ENCODE measurements at regions not wholly inside any gene's neighbourhood (a gene's known extent, or its start where the extent isn't known, plus 50 kb on each side); places are given as distances from the start of the nearest gene placed in this dataset.
A peak's percentile ranks its signal among the peaks of the same experiment; 100 is the strongest.
"Not testable (repeated sequence)": the region's sequence is repeated elsewhere in the genome, so short reads cannot be mapped to it uniquely, and the experiment has no call there.

DNA sequence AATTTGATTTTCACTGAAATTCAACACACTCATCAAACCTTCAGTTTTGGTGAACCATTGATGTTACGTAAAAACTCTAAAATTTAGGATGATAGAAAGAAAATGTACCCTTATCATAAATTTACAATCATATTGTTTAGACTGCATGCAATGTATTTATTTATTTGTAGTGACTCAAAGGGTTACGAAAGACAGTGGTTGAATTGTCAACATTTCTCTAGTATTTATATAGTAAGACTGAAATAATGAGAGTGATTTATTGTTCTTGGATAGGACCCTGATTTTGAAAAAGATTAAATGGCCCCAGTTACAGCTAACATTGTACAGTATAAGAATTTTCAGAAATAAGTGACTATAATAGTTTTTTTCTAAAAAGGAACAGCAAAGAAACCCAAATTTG is 591.5 kb downstream of the RFPL4B start:
- no peak for DNase-seq

DNA sequence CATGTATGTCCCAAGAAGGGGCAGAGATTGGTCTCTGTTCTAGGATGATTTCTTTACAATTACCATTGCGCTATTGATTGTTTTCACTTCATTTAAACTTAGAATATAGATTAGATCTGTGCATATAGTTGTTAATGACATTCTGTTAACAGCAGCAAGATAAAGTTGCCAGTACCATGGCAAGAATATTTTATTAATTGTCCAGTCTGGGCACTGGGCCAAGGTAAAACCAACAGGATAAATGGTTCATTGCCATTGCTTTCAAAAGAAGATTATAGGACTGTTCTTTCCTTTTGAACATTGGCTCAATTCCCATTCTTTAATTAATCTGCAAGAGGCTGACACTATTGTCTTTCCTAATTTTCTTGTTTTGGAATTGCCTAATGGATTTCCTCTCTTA is 592.4 kb downstream of the RFPL4B start:
- no peak for DNase-seq

DNA sequence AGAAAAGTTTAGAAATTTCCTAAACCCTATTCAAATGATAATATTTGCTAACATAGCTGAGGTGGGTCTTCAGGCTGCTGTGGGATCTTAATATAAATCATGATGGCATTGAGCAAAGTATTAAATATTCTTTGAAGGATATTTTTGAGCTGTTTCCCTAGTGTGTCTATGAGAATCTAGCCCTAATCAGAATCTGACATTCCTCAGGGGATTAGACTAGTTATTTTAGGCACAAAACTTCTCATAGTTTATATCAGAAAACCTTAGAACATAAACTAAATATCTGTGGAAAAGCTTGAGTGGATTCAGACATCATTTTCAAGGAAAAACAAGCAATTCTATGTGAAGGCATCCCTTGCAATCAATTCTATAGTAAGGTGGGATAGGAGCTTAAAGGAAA is 594.5 kb downstream of the RFPL4B start:
- no peak for DNase-seq

GRCh38 chr6:112946051-112946450 is 598.9 kb downstream of the RFPL4B start:
- DNase-seq = no peak

- no peak for DNase-seq
Observed at GRCh38 chr6:112947507-112947906, 600.4 kb downstream of the RFPL4B start.

DNA sequence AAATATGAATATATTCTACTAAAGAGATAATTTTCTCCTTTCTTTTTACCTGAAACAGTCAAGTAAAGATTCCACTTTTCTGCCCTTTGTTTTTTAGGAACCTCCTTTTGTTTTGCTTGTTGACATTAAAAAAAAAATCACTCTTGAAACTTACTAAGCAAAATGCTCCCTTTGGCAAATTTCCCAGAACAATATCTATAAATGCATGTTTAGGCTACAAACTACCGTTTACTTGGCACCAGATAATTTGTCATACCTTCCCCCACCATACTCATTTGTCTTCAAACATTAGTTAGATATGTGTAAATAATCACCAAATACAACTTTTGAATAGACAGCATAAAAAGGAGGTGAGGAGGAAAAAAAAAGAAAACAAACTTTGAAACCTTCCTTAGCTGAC is 604.7 kb downstream of the RFPL4B start:
- DNase-seq = no peak

DNA sequence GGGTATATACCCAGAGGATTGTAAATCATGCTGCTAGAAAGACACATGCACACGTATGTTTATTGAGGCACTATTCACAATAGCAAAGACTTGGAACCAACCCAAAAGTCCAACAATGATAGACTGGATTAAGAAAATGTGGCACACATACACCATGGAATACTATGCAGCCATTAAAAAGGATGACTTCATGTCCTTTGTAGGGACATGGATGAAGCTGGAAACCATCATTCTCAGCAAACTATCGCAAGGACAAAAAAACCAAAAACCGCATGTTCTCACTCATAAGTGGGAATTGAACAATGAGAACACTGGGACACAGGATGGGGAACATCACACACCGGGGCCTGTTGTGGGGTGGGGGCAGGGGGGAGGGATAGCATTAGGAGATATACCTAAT is 608.6 kb downstream of the RFPL4B start:
- DNase-seq = not testable (repeated sequence)

GRCh38 chr6:112956696-112957535 is 609.8 kb downstream of the RFPL4B start:
- peak; percentile 69 for DNase-seq

DNA sequence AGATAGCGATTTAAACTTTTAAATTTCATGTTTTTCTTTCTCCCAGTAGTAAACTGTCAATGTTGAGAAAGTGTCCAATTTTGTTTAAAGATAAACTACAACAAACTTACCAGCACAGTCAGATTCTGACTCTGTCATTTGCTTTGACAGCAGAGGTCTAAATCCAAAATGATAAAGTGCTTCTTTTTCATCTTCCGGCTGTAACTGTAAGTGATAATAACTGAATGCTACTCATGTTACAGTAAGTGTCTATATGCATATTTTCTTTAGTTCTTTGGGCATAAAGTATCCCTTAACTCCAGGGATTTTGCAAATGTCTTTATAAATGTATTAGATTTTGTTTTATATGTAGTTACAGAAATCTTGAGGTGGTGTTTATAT is 610.4 kb downstream of the RFPL4B start:
- DNase-seq = no peak

GRCh38 chr6:112960130-112960529 is 613.0 kb downstream of the RFPL4B start:
- DNase-seq = not testable (repeated sequence)

DNA sequence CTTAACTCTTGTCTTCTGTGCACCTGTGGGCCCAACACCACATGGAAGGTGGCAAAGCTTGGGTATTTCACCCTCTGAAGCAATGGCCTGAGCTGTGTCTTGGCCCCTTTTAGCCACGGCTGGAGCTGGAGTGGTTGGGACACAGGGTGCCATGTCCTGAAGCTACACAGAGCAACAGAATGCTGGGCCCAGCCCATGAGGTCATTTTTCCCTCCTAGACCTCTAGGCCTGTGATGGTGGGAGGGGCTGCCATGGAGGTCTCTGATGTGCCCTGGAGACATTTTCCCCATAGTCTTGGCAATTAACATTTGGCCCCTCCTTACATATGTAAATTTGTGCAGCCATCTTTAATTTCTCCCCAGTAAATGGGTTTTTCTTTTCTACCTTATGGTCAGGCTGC is 620.8 kb downstream of the RFPL4B start:
- DNase-seq = no peak

- no peak for DNase-seq
Observed at GRCh38 chr6:112971651-112972050, 624.5 kb downstream of the RFPL4B start.

- DNase-seq = not testable (repeated sequence)
Observed at GRCh38 chr6:112974931-112975330, 627.8 kb downstream of the RFPL4B start.

DNA sequence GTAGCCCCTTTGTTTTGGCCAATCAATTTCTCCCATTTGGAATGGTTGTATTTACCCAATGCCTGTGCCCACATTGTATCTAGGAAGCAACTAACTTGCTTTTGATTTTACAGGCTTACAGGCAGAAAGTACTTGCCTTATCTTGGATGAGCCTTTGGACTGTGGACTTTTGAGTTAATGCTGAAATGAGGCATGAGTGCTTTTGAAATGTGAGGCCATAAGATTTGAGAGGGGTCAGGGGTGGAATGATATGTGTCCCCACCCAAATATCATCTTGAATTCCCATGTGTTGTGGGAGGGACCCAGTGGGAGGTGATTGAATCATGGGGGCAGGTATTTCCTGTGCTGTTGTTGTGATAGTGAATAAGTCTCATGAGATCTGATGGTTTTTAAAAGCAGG is 629.4 kb downstream of the RFPL4B start:
- not testable (repeated sequence) for DNase-seq

- no peak for DNase-seq
Observed at GRCh38 chr6:112979830-112980229, 632.7 kb downstream of the RFPL4B start.

DNA sequence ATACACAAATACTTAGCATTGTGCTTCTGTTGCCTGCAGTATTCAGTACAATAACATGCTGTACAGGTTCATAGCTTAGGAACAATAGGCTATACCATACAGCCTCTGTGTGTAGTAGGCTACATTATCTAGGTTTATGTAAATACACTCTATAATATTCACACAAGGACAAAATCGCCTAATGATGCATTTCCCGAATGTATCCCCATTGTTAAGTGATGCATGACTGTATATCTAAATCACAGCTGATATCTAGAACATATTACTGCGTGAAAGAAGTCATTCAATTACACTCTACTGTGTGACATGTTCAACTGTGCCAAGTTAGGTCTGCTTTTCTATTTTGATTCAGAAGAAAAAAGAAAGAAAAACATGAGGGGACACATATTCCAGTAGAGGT is 633.5 kb downstream of the RFPL4B start:
- no peak for DNase-seq

DNA sequence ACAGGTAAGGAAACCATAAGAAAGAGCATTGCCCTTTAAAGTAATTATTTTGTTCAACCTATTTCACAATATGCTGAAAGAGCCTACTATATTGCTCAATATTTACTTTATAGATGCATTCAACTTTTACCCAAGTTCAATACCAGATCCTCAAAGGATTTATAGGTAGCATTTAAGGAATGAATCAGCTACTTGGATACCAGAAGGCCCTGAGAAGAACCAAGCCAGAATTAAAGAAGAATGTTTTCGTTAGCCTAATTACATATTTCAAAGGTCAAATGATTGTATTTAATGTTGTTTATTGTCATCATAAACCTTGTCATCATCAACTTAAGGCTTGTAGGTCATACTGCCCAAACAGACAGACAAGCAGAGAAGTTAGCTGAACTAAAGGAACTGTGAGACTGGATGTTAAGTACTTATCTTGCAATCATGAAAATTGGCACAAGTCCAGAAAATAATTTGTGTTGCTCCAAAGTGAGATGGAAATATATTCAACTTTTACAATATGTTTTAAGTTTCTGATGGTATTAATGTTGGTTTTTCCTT is 636.7 kb downstream of the RFPL4B start:
- no peak for DNase-seq

GRCh38 chr6:112984899-112985298 is 637.8 kb downstream of the RFPL4B start:
- no peak for DNase-seq

DNA sequence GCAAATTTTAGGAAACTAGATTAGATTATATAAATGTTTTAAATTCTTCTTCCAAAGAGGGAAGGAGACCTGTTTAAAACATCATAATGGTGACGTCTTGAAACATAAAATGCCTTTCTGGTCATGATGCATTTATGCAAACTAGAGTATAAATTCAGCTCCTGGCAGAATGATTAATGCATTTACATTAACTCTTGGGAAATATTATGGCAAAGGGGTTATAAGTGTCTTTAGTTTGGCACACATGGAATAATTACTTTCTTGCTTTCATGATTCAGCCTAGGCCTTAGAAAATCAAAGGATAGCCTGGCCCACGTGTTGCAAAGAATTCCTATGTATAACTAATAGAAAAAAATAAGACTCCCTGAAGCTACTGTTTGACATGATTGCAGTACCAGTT is 639.2 kb downstream of the RFPL4B start:
- no peak for DNase-seq

- no peak for DNase-seq
Observed at GRCh38 chr6:112988748-112989147, 641.6 kb downstream of the RFPL4B start.

DNA sequence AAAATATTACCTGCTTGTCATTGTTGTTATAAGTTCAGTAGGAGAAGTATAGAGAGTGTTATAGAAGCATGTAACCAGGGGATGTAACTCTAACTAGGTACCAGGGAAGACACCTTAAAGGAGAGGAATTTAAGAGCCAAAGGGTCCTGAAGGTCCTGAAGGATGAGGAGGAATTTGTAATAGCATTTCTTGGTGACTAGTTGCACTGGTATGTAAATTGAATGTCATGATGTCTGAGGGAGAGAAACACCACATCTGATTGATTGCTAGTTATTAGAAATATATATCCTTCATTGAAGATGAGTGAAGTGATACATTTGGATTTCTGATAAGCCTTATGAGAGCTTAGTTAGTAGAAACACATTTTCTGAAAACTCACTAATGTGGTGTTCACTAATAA is 643.8 kb downstream of the RFPL4B start:
- DNase-seq = no peak

DNA sequence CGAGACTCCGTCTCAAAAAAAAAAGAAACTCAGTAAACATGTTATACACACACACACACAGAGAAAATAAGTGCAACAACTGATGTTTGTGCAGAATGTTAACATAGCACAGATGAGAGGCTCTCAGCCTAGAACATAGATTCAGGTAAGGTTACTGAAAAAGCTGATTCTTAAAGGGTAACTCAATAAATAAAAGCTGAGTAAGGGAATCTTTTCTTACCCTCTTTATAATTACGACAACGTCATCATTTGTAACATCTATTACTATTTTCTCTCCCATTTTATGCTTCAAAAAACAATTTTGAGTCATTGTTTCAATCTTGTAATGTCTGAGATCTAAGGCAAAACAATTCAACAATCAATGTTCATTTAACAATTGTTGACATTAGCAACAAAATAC is 644.8 kb downstream of the RFPL4B start:
- no peak for DNase-seq

- no peak for DNase-seq
Observed at GRCh38 chr6:112997421-112998085, 650.4 kb downstream of the RFPL4B start.

- no peak for DNase-seq
Observed at GRCh38 chr6:113004054-113004453, 656.9 kb downstream of the RFPL4B start.
